GM18508 (cell line): ENCODE measurements at regions not wholly inside any gene's neighbourhood (a gene's known extent, or its start where the extent isn't known, plus 50 kb on each side); places are given as distances from the start of the nearest gene placed in this dataset.
A peak's percentile ranks its signal among the peaks of the same experiment; 100 is the strongest.

Experiments used
- ATAC-seq: cut with Tn5 transposase; IDR thresholded peaks from one replicate; pipeline ENCODE4 v1.9.1; 2021; ENCODE audit warnings: moderate number of reproducible peaks; ENCODE audit not compliant: insufficient read depth, unreplicated experiment

GRCh38 chr10:113967126-113967525, 76.5 kb upstream of the ADRB1 start:
- no peak for ATAC-seq

GRCh38 chr10:113970641-113971040, 73.0 kb upstream of the ADRB1 start:
- no peak for ATAC-seq

DNA sequence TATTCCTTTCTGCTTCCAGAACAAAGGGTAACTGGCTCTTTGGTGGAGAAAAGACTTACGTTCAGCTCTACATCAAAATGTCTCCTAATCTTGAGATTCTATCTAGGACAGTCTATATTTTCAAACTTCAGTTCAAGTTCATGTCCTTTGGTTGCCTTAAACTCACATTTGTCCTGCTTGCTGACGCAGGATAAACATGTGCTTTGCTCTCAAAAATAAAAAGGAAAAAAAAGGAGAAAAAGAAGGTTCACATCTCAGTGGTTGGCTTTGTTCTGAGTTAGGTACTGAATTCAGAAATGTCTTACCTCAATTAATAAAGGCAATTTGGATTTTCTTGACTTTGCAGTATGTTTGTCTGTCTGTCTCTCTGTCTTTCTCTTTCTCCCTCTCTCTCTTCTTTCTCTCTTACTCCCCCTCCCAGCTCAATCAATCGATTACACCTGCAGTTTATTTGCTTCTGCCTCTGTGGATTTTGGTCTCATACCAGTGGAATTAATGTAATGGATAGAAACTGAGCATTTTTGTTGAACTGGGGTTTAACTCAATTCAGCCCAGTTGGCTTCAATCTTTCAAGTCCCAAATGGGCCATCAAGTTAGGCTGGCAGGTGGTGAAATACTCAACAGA, 72.2 kb upstream of the ADRB1 start:
- no peak for ATAC-seq

GRCh38 chr10:113977174-113977573, 66.5 kb upstream of the ADRB1 start:
- ATAC-seq, result no peak

- ATAC-seq, result no peak
Observed at GRCh38 chr10:113978802-113979201, 64.9 kb upstream of the ADRB1 start.

DNA sequence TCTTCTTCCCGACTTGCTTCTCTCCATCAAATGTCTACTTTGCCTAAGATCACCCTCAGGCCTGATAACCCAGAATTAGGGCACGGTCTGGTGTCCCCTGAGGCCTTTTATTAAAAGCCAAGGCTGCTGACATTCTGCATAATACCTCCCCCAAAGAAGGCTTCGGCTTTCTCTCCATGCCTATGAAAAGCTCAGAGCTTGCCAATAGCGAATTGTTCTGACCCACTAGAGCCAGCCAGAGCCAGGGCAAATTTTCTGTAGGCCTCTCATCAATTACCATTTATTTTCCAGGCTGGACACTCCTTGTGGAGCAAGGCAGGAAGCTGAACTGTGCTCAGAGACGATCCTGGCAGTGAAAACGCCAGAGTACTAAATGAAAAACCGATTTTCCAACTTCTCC, 64.3 kb upstream of the ADRB1 start:
- ATAC-seq, result no peak

- no peak for ATAC-seq
Observed at GRCh38 chr10:113980408-113981087, 63.1 kb upstream of the ADRB1 start.

DNA sequence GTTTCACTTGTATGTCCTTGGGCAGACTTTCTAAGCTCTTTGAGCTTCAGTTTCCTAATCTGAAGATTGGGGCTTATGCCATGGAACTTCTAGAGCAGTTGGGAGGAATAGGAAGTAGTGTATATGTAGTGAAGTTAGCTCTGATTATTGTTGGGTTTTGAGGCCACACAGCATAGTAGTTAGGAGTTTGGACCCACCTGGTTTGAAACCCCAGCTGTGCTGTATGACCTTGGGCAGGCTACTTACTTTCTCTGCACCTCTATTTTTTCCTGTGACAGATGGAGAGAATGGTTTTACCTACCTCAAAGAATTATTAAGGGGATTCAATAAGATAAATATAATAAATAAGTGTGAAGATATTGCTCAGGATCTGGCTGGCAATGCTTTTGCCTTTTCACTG, 61.4 kb upstream of the ADRB1 start:
- ATAC-seq, result no peak

- ATAC-seq, result peak; percentile 57
Observed at GRCh38 chr10:113982769-113983168, 60.9 kb upstream of the ADRB1 start.

- ATAC-seq, result no peak
Observed at GRCh38 chr10:113983552-113983951, 60.1 kb upstream of the ADRB1 start.

DNA sequence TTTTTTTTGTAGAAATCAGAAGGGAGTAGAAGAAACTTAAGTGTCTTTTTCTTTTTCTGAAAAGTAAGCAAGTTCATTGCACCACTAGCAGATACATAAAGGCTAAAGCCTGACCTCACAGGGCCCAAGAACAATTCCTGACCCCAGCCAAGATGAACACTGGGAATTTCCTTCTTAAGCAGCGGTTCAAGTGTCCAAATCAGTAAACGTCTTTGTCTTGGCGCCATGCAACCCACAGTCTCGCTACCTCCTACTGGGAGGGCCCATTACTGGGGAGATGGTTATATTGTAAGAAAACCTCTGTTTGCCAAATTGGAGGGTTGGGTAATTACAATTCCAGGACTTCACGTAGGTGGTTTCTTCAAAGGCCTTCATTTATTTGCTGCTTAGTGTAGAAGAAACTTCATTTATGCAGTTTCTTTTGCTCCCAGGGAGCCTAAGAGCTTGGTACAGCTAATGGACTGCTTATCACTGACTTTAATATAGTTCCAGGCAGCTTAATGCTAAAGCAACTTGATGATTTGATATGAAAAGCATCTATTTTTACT, 58.3 kb upstream of the ADRB1 start:
- ATAC-seq, result no peak

DNA sequence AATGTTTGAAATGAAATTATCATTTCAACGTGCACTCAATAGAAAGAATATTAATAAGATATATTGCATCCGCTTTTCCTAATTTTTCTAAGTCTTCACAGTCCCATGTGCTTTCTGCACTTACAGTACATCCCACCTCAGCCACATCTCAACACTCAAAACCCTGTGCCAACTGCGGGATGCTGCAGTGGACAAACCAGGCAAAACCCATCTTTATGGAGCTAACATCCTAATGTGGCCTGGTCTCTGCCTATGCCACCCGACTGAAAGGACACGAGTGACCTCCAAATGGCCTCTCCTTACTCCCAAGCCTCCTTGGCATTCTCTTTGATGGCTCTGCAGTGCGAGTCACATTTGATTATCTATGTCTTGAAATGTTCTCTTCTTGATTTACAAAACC, 57.4 kb upstream of the ADRB1 start:
- no peak for ATAC-seq

GRCh38 chr10:113987156-113987555, 56.5 kb upstream of the ADRB1 start:
- ATAC-seq, result no peak

- ATAC-seq, result no peak
Observed at GRCh38 chr10:113987805-113988204, 55.9 kb upstream of the ADRB1 start.

GRCh38 chr10:113988535-113988934, 55.1 kb upstream of the ADRB1 start:
- no peak for ATAC-seq

DNA sequence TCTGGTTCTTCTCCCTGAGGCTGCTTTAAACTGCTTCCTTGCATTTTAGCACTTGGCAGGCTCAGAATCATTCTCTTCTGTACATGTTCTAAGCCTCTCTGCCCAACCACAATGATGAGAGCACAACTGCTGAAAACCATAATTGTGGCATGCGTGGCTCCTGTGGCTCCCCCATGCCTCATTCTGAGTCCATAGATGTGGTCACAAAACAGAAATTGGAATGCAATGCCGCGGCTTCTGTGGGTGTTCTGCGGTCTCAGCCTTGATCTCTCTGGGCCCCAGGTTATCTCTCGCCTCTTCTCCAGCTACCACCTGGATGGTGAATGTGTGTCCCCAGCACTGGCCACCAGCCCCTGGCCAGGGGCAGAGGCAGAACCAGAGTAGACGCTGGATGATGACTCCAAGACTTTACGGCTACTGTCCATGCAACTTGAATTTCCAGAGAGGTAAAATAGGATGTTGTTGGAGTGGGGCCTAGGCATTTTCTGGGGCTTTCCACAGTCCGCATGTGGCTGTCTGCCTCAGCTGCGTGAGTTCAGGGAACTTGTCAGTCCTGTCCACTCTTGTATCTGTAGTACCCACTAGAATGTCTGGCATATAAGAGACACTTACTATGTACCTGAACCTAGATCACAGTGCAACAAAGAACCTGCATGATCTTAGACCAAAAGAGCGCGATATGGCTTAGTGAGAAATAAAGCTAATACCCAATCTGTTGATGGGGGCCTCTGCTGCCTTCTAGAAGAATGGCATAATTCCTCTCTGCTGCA, 52.4 kb upstream of the ADRB1 start:
- no peak for ATAC-seq

GRCh38 chr10:113992471-113993011, 51.1 kb upstream of the ADRB1 start:
- no peak for ATAC-seq

DNA sequence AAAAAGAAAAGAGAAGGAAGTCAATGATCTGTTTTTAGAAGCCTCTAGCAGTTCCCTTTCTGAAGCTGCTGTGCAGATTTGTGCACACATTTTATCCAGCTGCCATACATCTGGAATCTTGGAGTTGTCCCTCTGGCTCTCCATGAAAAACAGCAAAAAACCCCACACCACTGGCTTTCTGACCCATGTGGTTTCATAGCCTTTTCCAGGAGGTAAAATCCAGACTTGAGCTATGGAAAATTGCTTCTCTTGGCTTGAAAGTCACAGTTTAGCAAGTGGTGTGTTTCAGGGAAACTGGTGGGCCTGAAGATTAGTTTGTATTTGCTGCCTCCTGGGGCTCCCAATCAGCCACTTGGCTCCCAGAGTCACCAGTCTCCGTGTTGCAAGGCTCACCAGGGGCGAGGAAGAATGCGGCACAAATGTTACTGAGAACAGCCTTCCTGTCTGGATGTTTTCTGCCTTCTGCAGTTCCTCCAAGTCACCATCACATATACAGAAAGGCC, 50.1 kb upstream of the ADRB1 start:
- no peak for ATAC-seq
